T-helper 2 cell treated with Interferon-gamma antibody and Interleukin-4, amounts not matched to agents 100 ng/mL and 5 ng/mL, for 36 hours (primary cell): ENCODE measurements at regions not wholly inside any gene's neighbourhood (a gene's known extent, or its start where the extent isn't known, plus 50 kb on each side); places are given as distances from the start of the nearest gene placed in this dataset.
"Not testable (repeated sequence)": the region's sequence is repeated elsewhere in the genome, so short reads cannot be mapped to it uniquely, and the experiment has no call there.

Source experiments
- intact Hi-C: fragments of 100-400 bp; cut with micrococcal nuclease; formaldehyde crosslinking; loops from one replicate; pipeline ENCODE4 v1.15.1; 2023

DNA sequence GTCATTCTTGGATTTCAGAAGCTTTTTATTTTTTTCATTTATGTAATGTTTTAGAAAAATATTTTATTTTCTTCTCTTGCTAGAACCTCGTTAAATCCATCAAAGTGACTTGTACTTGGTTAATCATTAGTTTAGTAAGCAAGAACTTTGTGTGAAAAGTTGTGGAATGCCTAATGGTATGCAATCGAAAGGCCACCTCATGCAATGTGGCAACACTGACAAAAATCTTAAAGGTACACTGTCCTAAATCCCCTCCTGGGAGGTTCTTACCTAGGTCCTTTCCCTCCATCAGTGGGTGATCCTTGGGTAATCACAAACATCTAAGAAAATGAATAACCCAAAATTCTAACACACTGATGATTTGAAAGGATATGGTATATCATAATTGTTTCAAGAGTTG, 304.2 kb downstream of the DNAH5 start:
- intact Hi-C loops: no loop called here

GRCh38 chr5:13632676-13633075, 311.8 kb downstream of the DNAH5 start:
- intact Hi-C loops: no loop called here

- intact Hi-C loops: no loop called here
These were observed 315.3 kb downstream of the DNAH5 start for GRCh38 chr5:13629218-13629617.

GRCh38 chr5:13627673-13628454, 316.6 kb downstream of the DNAH5 start:
- intact Hi-C loops: no loop called here

DNA sequence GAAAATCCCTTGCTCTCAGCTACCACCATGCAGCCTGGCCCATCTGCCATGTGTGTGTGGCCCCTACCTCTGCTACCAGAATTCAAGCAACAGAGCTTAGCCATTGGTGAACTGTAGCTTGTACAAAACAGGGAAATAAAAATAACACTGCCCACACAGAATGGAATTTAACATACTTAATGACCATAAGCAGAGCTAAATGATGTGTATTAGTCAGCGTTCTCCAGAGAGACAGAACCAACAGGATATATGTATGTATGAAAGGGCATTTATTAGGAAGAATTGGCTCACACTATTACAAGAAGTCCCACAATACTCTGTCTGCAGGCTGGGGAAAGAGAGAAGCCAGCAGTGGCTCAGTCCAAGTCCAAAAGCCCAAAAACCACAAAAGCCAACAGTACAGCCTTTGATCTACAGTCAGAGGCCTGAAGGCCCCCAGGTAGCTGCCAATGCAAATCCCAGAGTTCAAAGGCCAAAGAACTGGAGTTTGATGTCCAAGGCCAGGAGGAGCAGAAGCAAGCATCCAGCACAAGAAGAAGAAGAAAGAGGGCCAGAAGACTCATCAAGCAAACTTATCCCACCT, 318.8 kb downstream of the DNAH5 start:
- intact Hi-C loops: no loop called here

GRCh38 chr5:13624283-13625074, 320.0 kb downstream of the DNAH5 start:
- intact Hi-C loops: no loop called here

GRCh38 chr5:13613621-13614020, 330.9 kb downstream of the DNAH5 start:
- intact Hi-C loops: no loop called here

DNA sequence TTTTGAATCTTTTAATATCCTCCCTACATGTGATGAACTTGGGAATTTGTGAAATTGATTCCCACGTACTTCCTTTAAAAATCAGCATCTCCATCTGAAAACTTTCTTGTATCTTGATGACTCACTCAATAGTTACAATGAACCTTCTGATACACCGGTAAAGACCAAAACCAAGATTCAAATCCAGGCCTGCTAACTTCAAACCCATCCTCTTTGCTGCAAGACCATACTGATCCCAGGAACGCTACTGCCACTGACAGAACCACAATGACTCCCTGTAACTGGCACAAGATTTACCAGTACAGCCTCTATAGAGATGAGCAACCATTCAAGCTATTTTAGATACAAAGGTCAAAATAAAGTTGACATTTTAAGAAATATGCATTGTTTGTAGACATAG, 332.9 kb downstream of the DNAH5 start:
- intact Hi-C loops: no loop called here

DNA sequence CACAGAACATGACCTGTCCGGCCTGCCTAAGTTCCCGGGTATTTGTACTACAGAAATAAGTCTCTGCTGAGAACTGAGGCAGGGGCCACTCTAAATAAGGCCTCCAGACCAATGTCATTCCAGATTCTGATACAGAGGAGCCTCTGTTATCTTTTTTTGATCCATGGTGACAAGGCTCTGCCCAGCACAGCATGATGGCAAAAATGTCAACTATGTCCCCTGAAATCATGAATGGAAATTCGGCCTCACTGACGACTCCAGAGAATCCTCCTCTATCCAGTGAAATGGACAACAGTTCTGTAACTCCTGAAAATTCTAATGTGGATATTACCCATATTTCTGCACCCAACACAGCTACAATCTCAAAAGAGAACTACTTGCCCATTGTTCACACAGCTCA, 335.0 kb downstream of the DNAH5 start:
- intact Hi-C loops: no loop called here

GRCh38 chr5:13606051-13606450, 338.4 kb downstream of the DNAH5 start:
- intact Hi-C loops: no loop called here

- intact Hi-C loops: no loop called here
These were observed 343.4 kb downstream of the DNAH5 start for GRCh38 chr5:13601112-13601511.

GRCh38 chr5:13595978-13596377, 348.5 kb downstream of the DNAH5 start:
- intact Hi-C loops: no loop called here

GRCh38 chr5:13591621-13592020, 352.9 kb downstream of the DNAH5 start:
- intact Hi-C loops: no loop called here

DNA sequence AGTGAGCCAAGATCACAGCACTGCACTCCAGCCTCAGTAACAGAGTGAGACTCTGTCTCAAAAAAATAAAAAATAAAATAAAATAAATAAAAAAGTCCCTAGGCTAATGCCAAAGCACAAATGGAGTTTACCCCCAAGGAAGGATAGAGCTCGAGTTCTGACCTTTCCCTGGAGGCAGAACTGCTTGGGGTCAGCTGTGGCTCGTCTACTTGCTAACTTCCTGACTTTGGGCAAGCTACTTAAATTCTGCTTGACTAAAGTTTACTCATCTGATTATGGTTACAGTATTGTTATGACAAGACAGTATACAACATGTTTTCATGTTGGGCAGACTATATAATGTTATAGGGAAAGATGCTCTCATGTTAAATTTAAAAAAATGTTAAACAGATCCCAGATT, 359.2 kb downstream of the DNAH5 start:
- intact Hi-C loops: no loop called here

DNA sequence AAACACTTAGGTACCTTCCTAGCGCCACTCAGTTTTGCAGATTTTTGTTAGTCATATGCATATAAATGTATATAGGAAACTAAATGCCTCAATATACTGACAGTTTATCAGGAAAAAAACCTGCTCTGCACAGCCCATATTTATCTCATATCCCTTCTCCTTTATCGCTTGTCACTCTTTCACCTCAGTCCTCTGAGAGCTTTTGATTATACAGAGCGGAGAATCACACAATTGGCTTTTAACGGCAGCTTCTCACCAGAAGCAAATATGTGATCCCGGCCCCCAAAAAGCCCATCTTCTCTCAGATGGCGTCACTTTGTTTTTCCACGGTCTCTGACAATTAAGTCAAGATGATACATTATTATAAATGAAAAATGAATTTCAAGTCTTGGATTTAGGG, 362.6 kb downstream of the DNAH5 start:
- intact Hi-C loops: no loop called here

GRCh38 chr5:13581132-13581531, 363.4 kb downstream of the DNAH5 start:
- intact Hi-C loops: no loop called here

GRCh38 chr5:13580058-13580457, 364.4 kb downstream of the DNAH5 start:
- intact Hi-C loops: no loop called here

DNA sequence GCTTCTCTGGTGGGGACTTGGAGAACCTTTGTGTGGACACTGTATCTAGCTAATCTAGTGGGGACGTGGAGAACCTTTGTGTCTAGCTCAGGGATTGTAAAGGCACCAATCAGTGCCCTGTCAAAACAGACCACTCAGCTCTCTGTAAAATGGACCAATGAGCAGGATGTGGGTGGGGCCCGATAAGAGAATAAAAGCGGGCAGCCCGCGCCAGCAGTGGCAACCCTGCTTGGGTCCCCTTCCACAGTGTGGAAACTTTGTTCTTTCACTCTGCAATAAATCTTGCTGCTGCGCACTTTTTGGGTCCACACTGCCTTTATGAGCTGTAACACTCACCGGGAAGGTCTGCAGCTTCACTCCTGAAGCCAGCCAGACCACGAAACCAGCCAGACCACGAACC, 365.4 kb downstream of the DNAH5 start:
- intact Hi-C loops: not testable (repeated sequence)

GRCh38 chr5:13578311-13579039, 366.0 kb downstream of the DNAH5 start:
- intact Hi-C loops: not testable (repeated sequence)

DNA sequence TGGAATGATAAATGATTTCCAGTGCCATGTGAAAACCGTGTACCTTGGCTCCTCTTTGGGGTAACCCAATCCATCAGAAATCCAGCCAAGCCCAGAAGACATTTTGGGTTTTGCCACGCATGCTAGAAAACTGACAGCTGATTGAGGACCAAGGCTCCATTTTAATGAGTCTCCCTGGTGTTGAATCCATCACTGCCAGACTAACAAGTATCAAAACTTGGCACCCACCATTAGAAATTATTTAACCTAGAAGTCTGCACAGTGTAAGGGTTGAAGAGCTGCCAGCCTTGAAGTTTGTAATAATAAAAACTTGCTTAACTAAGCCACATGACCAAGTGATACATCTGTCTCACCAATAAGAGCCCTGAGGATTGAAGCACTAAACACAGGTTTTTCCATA, 369.9 kb downstream of the DNAH5 start:
- intact Hi-C loops: no loop called here

DNA sequence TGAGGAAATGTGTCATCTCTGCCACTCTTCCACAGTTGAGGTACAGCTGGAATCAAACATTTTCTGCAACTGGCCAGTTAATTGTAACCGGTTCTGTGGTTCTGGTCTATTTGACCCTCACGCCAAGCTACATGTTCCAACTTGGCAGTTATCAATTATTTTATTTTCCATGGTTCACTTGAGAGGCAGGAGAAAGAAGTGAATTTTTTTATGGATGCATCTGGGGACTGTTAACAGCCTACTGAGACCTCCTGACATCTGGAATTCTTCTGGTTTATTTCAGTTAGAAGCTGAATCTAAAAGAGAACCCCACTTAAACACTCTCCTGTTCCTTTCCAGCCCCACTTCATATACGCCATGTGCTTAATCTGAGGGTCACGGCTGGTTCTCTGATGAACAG, 372.3 kb downstream of the DNAH5 start:
- intact Hi-C loops: no loop called here
